ENCODE measurements at regions not wholly inside any gene's neighbourhood (a gene's known extent, or its start where the extent isn't known, plus 50 kb on each side); places are given as distances from the start of the nearest gene placed in this dataset.

DNA sequence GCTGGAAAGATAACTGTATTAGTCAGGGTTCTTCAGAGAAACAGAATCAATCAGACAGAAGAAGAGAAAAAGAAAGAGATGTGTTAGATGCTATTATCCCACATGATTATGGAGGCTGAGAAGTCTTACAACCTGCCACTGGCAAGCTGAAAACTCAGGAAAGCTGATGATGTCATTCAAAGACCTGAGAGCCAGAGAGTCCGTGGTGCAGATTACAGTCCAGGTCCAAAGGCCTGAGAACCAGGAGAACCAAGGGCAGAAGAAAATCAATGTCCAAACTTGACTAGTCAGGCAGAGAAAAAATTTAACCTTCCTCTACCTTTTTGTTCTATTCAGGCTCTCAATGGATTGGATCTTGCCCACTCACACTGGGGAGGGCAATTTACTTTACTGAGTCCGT, 172.5 kb downstream of the QDPR start:
- no peak for TF ChIP-seq POLR2A (IDR thresholded peaks at IDR 0.05)
- TF ChIP-seq, protein P1, sequence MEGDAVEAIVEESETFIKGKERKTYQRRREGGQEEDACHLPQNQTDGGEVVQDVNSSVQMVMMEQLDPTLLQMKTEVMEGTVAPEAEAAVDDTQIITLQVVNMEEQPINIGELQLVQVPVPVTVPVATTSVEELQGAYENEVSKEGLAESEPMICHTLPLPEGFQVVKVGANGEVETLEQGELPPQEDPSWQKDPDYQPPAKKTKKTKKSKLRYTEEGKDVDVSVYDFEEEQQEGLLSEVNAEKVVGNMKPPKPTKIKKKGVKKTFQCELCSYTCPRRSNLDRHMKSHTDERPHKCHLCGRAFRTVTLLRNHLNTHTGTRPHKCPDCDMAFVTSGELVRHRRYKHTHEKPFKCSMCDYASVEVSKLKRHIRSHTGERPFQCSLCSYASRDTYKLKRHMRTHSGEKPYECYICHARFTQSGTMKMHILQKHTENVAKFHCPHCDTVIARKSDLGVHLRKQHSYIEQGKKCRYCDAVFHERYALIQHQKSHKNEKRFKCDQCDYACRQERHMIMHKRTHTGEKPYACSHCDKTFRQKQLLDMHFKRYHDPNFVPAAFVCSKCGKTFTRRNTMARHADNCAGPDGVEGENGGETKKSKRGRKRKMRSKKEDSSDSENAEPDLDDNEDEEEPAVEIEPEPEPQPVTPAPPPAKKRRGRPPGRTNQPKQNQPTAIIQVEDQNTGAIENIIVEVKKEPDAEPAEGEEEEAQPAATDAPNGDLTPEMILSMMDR (IDR thresholded peaks at IDR 0.05) = no peak
